Nephron progenitor cell (in vitro differentiated cells): ENCODE measurements at regions not wholly inside any gene's neighbourhood (a gene's known extent, or its start where the extent isn't known, plus 50 kb on each side); places are given as distances from the start of the nearest gene placed in this dataset.

ENCODE experiments used
- DNase-seq: peaks from one replicate; pipeline ENCODE4 v3.0.0; 2021
- H3K27ac Mint-ChIP-seq: 2 replicates; pipeline ENCODE4 v1.8.0; 2021; ENCODE audit warnings: mild to moderate bottlenecking, moderate library complexity, mixed read lengths
- H3K27me3 Mint-ChIP-seq: 2 replicates; pipeline ENCODE4 v1.8.0; 2021; ENCODE audit warnings: mild to moderate bottlenecking, low read depth, mixed read lengths; ENCODE audit not compliant: poor library complexity
- H3K36me3 Mint-ChIP-seq: 2 replicates; pipeline ENCODE4 v1.8.0; 2021; ENCODE audit warnings: low read depth, mixed read lengths
- H3K4me1 Mint-ChIP-seq: 2 replicates; pipeline ENCODE4 v1.8.0; 2021; ENCODE audit warnings: mixed read lengths
- H3K4me3 Mint-ChIP-seq: 2 replicates; pipeline ENCODE4 v1.8.0; 2021; ENCODE audit warnings: mild to moderate bottlenecking, moderate library complexity, mixed read lengths
- H3K9me3 Mint-ChIP-seq: 2 replicates; pipeline ENCODE4 v1.8.0; 2021; ENCODE audit warnings: mild to moderate bottlenecking, moderate library complexity, mixed read lengths
- CTCF ChIP-seq: fragments of 200-600 bp; sonication (generic); IDR thresholded peaks from 2 replicates; pipeline ENCODE4 v1.5.0; 2021; ENCODE audit warnings: antibody characterized with exemption

GRCh38 chr22:34866495-34867131 is 199.3 kb upstream of the ISX start:
- Mint-ChIP-seq H3K4me1 (peaks cover 12% of the 10 kb centered on the region), H3K27me3 (peaks cover 13% of the 10 kb centered on the region), H3K27ac (peak overlapping the region; percentile 91), H3K9me3 (no peaks in the 10 kb centered on the region), H3K36me3 (no peaks in the 10 kb centered on the region), H3K4me3 (no peak overlapping the region)
- TF ChIP-seq CTCF: no peak
- no peak for DNase-seq

GRCh38 chr22:34877506-34877905 is 188.5 kb upstream of the ISX start:
- H3K36me3 Mint-ChIP-seq: no peaks in the 10 kb centered on the region
- no peak overlapping the region for H3K27ac Mint-ChIP-seq
- no peak for TF ChIP-seq CTCF
- no peaks in the 10 kb centered on the region for H3K4me1 Mint-ChIP-seq
- H3K9me3 Mint-ChIP-seq: no peaks in the 10 kb centered on the region
- no peak overlapping the region for H3K4me3 Mint-ChIP-seq
- no peak for DNase-seq
- H3K27me3 Mint-ChIP-seq: peaks cover 10% of the 10 kb centered on the region

GRCh38 chr22:34878171-34878570 is 187.8 kb upstream of the ISX start:
- DNase-seq: no peak
- Mint-ChIP-seq H3K4me1 (no peaks in the 10 kb centered on the region), H3K9me3 (no peaks in the 10 kb centered on the region), H3K36me3 (no peaks in the 10 kb centered on the region), H3K4me3 (no peak overlapping the region), H3K27ac (no peak overlapping the region), H3K27me3 (peaks cover 7% of the 10 kb centered on the region)
- no peak for TF ChIP-seq CTCF

GRCh38 chr22:34879001-34879400 is 187.0 kb upstream of the ISX start:
- no peak for TF ChIP-seq CTCF
- Mint-ChIP-seq H3K27ac (no peak overlapping the region), H3K9me3 (peaks cover 4% of the 10 kb centered on the region), H3K4me1 (no peaks in the 10 kb centered on the region), H3K36me3 (no peaks in the 10 kb centered on the region), H3K27me3 (peaks cover 7% of the 10 kb centered on the region), H3K4me3 (no peak overlapping the region)
- DNase-seq: no peak

- peaks cover 4% of the 10 kb centered on the region for H3K9me3 Mint-ChIP-seq
Observed at GRCh38 chr22:34880662-34881061, 185.3 kb upstream of the ISX start.

More at GRCh38 chr22:34880662-34881061, 185.3 kb upstream of the ISX start:
- Mint-ChIP-seq H3K36me3 (no peaks in the 10 kb centered on the region), H3K27me3 (peaks cover 4% of the 10 kb centered on the region), H3K4me3 (no peak overlapping the region), H3K4me1 (peaks cover 8% of the 10 kb centered on the region), H3K27ac (no peak overlapping the region)
- no peak for TF ChIP-seq CTCF
- no peak for DNase-seq
